Ovary (tissue), 3 donors: ENCODE measurements at regions not wholly inside any gene's neighbourhood (a gene's known extent, or its start where the extent isn't known, plus 50 kb on each side); places are given as distances from the start of the nearest gene placed in this dataset.

Experiments used
- CTCF ChIP-seq, 3 donors: fragments of 450-650 bp in 2 of 3; fragments of 200-600 bp in 1 of 3; IDR thresholded peaks; one replicate each; pipeline versions ENCODE4 v1.5.1 to v1.8.0; 2016 to 2022; ENCODE audit warnings: antibody characterized with exemption in 3 of 3, mild to moderate bottlenecking in 1 of 3
- POLR2A ChIP-seq: fragments of 450-650 bp; IDR thresholded peaks from one replicate; pipeline ENCODE4 v1.6.1; 2017; ENCODE audit warnings: antibody characterized with exemption, mild to moderate bottlenecking, moderate library complexity
- donor health status: DM: no; HTN: no; CAD: no.

- no peak for TF ChIP-seq POLR2A
- TF ChIP-seq CTCF (IDR thresholded peaks at IDR 0.05), result no peak
These were observed 86.7 kb upstream of the MSTN start for GRCh38 chr2:190149200-190149599.
